Keratinocyte (primary cell): ENCODE measurements at regions not wholly inside any gene's neighbourhood (a gene's known extent, or its start where the extent isn't known, plus 50 kb on each side); places are given as distances from the start of the nearest gene placed in this dataset.

Source experiments
- EZH2 ChIP-seq: IDR thresholded peaks from one replicate; pipeline ENCODE4 v1.6.1; 2012; ENCODE audit warnings: inconsistent platforms, mild to moderate bottlenecking, low read length, moderate library complexity
- TF ChIP-seq, protein P1 (sequence below), 3 experiments: IDR thresholded peaks in 1 of 3; conservative IDR thresholded peaks in 1 of 3; optimal IDR thresholded peaks in 1 of 3; 2 replicates in 2 of 3; 3 replicates in 1 of 3; pipeline versions ENCODE3 to v1.5.1; 2011; ENCODE audit warnings: low read length in 3 of 3, mild to moderate bottlenecking in 3 of 3, moderate library complexity in 2 of 3, control low read depth in 1 of 3, inconsistent platforms in 1 of 3; ENCODE audit not compliant: insufficient read depth in 2 of 3; ENCODE audit errors: extremely low read depth in 1 of 3

DNA sequence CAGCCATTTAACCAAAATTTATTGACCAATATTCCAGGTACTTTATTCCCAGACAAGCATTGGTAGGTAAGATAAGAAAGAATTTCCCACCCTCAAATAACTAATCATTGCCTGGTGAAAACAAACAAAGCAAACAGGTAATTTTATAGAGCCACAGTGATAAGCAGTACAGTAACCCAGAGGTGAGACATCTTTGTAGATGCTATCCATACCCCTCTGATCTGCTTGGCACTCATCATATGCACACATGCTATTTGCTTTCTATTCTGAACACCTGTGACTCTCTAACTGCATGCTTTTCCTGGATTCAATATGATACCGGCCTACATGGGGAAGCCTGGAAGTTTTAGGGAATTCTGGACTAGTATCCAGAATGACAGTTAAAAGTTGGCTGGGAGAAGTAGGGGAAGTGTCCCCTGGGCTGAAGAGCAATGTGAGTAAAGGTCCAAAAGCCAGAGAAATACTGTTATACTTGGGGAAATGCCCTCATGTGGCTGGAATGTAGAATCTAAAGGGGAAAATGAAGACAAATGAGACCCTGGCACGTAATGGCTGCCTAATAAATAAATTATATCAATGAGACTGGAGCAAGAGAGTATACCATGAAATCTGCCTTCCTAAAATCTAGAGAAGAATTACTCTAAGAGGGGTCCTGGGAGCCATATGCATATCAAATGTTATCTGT is 243.8 kb upstream of the ADAMTSL1 start:
- TF ChIP-seq, protein P1, sequence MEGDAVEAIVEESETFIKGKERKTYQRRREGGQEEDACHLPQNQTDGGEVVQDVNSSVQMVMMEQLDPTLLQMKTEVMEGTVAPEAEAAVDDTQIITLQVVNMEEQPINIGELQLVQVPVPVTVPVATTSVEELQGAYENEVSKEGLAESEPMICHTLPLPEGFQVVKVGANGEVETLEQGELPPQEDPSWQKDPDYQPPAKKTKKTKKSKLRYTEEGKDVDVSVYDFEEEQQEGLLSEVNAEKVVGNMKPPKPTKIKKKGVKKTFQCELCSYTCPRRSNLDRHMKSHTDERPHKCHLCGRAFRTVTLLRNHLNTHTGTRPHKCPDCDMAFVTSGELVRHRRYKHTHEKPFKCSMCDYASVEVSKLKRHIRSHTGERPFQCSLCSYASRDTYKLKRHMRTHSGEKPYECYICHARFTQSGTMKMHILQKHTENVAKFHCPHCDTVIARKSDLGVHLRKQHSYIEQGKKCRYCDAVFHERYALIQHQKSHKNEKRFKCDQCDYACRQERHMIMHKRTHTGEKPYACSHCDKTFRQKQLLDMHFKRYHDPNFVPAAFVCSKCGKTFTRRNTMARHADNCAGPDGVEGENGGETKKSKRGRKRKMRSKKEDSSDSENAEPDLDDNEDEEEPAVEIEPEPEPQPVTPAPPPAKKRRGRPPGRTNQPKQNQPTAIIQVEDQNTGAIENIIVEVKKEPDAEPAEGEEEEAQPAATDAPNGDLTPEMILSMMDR (optimal IDR thresholded peaks at IDR 0.05 in 1 of 3, IDR thresholded peaks at IDR 0.05 in 1 of 3, conservative IDR thresholded peaks at IDR 0.05 in 1 of 3; ENCODE audit: extremely low read depth in 1 of 3, insufficient read depth in 2 of 3, low read length in 3 of 3), result no peak
- no peak for TF ChIP-seq EZH2
